DMS53 treated with DMSO at 0.1 percent for 48 hours (cell line): ENCODE measurements at regions not wholly inside any gene's neighbourhood (a gene's known extent, or its start where the extent isn't known, plus 50 kb on each side); places are given as distances from the start of the nearest gene placed in this dataset.
"Not testable (repeated sequence)": the region's sequence is repeated elsewhere in the genome, so short reads cannot be mapped to it uniquely, and the experiment has no call there.

Source experiments
- DNase-seq: peaks from one replicate; lab custom pipeline; 2025; ENCODE audit not compliant: unreplicated experiment; lab: John Stamatoyannopoulos, UW

DNA sequence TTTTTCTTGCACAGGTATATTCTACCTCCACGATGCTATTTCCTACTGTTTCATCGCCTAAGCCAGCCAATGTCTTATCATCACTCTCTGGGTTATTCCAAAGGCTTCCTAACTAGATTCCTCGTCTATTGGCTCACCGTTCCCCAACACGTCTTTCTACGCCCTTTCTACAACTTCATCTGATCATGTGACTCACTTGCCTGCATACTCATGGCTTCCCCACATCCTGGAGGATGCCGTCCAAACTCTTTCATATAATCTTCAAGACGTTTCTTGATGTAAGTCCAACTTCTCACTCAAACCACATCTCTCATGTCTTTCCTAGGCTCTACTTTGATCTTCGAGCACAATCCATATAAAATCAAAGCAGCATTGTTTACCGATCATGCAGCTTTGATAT lies 322.0 kb upstream of the PPARGC1A start:
- no peak for DNase-seq

- no peak for DNase-seq
These were observed 320.6 kb upstream of the PPARGC1A start for GRCh38 chr4:24210332-24210902.

DNA sequence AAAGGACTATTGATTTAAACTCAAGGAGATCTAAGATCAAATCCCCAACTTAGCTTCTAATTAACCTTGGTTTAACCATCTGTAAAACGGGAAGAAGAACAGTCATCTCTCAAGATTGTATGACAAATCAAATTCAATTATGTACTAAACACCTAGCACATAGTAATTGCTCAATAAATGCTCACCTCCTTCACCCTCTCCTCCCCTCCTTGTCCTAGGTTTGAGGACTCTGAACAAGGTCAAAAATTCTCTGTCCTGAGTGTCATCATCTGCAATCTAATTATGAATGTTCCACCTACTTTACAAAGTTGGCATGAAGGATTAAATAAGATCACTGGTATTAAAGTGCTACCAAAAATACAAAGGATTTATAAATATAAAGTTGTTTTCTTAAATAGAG lies 320.1 kb upstream of the PPARGC1A start:
- no peak for DNase-seq

- DNase-seq: no peak
These were observed 319.3 kb upstream of the PPARGC1A start for GRCh38 chr4:24209131-24209530.

DNA sequence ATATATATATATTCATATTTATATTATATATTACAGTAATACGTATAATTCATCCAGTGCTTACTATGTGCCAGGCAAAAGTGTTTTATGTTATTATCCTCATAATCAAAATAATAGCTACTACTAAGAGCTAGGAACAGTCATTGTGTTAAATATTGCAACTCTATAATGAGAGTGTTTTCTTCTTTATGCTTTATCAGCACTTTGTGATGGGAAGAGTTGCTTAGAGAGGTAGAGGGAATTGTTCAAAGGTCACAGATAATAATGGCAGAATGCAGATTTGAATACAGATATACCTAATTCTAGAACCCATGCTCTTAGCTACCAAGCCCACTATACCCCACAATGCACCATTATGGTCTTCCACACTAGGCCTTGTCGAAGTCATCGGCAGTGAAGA lies 318.8 kb upstream of the PPARGC1A start:
- DNase-seq: no peak

- not testable (repeated sequence) for DNase-seq
These were observed 314.9 kb upstream of the PPARGC1A start for GRCh38 chr4:24204708-24205107.

- no peak for DNase-seq
These were observed 314.1 kb upstream of the PPARGC1A start for GRCh38 chr4:24203926-24204325.

DNA sequence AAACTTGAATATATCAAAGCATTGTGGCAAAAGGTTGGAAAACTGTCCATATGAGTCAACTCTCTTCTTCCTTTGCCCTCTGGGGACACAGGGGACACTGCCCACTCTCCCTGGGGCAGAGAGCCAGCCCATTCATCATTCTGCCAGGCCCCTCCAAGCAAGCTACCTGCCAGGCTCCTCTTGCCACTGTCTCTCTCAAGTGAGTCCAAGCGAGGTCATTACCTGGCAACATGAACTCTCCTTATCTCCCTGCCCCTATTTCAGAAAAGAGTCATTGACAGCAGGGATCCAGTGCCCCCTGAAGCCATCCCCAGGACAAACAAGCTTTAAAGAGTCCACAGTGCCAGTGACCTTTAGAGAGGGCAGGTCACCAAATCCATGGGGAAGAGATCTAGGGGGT lies 312.7 kb upstream of the PPARGC1A start:
- no peak for DNase-seq

DNA sequence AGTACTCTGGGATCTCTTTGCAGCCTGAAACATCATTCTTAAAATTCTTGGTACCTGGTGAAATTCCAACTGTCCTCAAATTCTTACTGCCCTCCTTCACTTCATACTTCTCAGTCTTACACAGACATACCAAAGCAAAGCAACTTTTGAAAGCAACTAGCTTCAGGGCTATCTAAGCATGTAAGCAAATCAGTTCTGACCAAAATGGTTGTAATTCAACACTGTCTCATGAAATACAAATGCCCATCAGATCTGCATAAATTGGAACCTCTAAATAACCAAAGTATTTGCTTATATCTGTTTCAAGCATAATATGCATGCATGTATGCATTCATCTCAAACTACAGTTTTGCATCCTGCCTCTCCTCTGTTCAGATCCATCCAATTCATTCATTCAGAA lies 308.1 kb upstream of the PPARGC1A start:
- DNase-seq: no peak

GRCh38 chr4:24196785-24197184 lies 306.9 kb upstream of the PPARGC1A start:
- no peak for DNase-seq

DNA sequence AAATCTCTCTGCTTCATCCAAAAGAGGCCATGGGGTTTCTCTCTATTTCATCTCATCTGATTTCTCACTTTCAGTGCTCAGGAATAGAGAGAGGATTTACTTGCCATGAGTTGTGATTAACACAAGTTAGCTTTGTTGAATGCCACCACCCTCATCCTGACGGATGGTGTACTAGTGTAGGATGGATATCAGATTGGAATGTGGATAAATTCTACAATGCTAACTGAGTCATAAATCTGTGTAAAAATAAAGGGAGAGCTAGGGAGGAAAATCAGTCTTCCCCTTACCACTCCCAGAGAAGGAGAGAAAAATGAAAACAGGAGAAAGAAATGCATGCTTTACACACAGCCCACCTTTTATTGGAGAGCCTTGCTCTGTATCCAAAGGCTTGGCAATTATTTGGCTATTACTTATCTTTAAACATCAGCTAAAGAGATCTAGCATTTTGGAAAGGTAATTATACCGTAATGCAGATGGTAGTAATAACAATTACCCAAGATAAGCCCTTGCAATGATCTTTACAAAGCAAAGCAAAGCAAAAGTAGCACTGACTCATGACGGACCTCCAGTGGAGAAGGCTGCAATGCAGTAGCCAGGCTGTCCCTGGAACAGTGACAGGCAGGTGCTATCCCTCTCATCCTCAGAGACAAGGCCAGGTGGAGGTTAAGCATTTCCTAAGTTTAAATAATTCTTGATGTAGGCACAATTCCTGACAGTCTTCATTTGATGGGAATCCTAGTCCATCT lies 306.3 kb upstream of the PPARGC1A start:
- DNase-seq: no peak

GRCh38 chr4:24192018-24192641 lies 302.3 kb upstream of the PPARGC1A start:
- no peak for DNase-seq

GRCh38 chr4:24190761-24191695 lies 301.2 kb upstream of the PPARGC1A start:
- no peak for DNase-seq

DNA sequence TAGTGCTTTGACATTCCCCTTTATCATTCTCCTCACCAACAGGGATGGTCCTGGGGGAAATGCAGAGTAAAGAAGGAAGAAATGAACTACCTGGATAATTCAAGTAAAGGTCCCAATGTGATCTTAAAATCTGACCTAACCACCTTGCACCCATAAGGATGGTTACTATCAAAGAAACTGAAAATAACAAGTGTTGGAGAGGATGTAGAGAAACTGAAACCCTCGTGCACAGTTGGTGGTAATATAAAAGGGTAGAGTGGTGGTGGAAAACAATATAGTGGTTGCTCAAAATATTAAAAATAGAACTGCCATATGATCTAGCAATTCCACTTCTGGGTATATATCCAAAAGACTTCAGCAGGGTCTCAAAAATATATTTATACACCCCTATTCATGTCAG lies 298.6 kb upstream of the PPARGC1A start:
- no peak for DNase-seq

DNA sequence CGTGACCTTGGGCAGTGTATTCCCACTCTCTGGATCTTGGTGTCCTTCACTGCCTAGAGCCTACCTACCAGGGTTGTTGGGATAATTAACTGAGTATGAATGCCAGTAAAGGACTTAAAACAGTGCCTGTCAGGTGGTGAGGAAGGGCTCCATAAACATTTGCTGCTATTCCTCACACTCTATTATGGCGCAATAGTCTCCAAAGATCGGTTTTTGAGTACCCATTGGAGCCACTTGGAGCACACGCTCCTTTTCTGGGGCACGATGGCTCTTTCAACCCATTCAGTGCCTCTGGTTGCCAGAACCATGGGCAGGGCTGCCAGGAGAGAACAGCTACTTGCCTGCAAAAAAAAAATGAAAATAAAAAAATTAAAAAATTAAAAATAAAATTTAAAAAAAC lies 296.6 kb upstream of the PPARGC1A start:
- DNase-seq: no peak

- DNase-seq: no peak
These were observed 291.2 kb upstream of the PPARGC1A start for GRCh38 chr4:24181005-24181404.

DNA sequence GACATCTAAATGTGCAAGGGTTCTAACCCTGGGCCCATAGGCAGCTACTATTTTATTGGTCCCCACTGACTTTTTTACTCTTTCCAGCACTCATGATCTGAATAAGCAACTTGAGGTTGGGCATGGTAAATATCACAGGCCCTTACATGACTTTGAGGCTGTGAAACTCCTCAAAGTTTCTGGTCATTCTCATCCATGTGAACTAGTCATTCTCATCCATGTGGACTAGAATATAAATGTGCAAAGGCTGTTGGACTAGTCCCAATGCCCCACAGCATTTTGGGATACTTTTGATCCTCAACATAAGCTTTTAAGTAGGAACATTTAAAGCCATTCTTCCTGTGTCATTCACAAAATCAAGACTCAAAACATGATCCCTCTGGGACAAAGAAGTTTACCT lies 290.7 kb upstream of the PPARGC1A start:
- no peak for DNase-seq

DNA sequence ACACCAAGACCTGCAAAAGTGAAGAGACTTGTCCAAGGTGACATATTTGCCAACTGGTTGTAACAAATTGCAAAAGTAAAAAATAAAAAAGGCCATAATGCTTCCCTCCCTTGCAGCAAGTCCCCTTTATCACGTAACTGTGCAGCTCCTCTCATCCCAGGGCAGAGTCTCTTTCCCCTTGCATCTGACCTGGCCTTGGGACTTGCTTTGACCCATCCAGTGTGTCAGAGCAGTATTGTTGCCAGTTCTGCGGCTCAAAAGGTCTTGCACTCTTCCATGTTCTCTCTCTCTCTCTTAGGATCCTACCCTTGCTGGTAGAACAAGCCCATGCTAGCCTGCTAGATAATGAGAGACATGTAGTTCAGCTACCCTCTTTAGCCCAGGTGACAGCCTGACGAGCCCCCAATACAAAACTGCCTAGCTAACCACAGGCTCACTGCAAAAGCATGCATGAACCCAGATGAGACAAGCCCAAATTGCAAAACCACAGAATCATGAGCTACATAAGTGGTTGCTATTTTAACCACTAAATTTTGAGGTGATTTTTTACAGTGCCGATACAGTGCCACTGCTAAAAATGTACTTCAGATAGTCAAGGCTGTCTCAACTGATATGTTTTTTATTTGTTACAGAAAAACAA lies 289.5 kb upstream of the PPARGC1A start:
- no peak for DNase-seq

GRCh38 chr4:24177443-24177842 lies 287.6 kb upstream of the PPARGC1A start:
- DNase-seq: not testable (repeated sequence)

DNA sequence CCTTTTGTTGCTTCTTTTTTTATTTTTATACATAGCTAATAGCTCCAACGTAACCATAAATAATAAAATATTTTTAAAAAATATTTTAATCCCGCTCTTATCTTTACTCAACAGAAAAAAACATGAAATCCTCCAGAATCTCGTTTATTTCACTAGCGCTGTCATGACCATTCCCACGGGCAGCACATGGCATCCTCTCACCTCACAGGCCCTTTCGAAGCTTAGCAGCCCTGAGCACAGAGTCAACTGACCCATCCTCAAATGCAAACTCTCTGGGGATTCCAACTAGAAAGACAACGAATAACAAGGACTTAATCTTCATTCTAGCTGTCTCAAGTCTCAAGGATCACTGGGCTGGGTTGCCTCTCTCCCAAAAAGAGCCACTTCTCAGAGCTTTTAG lies 285.9 kb upstream of the PPARGC1A start:
- no peak for DNase-seq

DNA sequence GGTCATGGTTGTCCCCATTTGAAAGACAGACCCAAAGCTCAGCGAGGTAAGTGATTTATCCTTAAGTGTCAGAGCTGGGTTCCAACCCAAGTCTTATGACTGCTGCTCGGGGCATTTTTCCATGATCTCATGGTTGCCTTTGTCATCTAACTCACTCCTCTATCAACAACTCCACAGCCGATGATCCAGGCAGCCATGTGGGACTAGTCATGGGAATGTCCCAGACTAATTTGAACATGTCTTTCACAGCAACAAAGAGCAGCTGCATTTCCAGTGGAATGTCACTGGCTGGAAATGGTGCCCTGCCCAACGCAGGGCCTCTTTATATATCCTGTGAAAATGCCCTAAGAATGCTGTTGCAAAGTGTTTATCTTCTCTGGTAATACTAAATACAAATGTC lies 284.8 kb upstream of the PPARGC1A start:
- no peak for DNase-seq
